HG02642 (cell line): ENCODE measurements at regions not wholly inside any gene's neighbourhood (a gene's known extent, or its start where the extent isn't known, plus 50 kb on each side); places are given as distances from the start of the nearest gene placed in this dataset.

ENCODE experiments used
- ATAC-seq: cut with Tn5 transposase; IDR thresholded peaks from one replicate; pipeline ENCODE4 v1.9.1; 2021; ENCODE audit warnings: mild to moderate bottlenecking; ENCODE audit not compliant: unreplicated experiment, poor library complexity

GRCh38 chr1:39107341-39108290, 81.5 kb downstream of the NDUFS5 start:
- ATAC-seq = no peak

- ATAC-seq = no peak
Observed at GRCh38 chr1:39109644-39110043, 83.5 kb downstream of the NDUFS5 start.

- ATAC-seq = no peak
Observed at GRCh38 chr1:39110325-39110851, 84.2 kb downstream of the NDUFS5 start.

GRCh38 chr1:39110882-39111281, 84.7 kb downstream of the NDUFS5 start:
- no peak for ATAC-seq

GRCh38 chr1:39113109-39113743, 87.1 kb downstream of the NDUFS5 start:
- no peak for ATAC-seq

- no peak for ATAC-seq
Observed at GRCh38 chr1:39115271-39116110, 89.0 kb upstream of the MACF1 start.

GRCh38 chr1:39116116-39116607, 88.3 kb upstream of the MACF1 start:
- ATAC-seq = no peak

- no peak for ATAC-seq
Observed at GRCh38 chr1:39116860-39117728, 87.4 kb upstream of the MACF1 start.

GRCh38 chr1:39117899-39118450, 86.5 kb upstream of the MACF1 start:
- no peak for ATAC-seq

- no peak for ATAC-seq
Observed at GRCh38 chr1:39122056-39122455, 82.4 kb upstream of the MACF1 start.

GRCh38 chr1:39124282-39124681, 80.2 kb upstream of the MACF1 start:
- no peak for ATAC-seq

GRCh38 chr1:39127513-39127912, 77.0 kb upstream of the MACF1 start:
- no peak for ATAC-seq

GRCh38 chr1:39128126-39128525, 76.4 kb upstream of the MACF1 start:
- no peak for ATAC-seq

- no peak for ATAC-seq
Observed at GRCh38 chr1:39128959-39129358, 75.5 kb upstream of the MACF1 start.

GRCh38 chr1:39129514-39129913, 75.0 kb upstream of the MACF1 start:
- no peak for ATAC-seq

- ATAC-seq = no peak
Observed at GRCh38 chr1:39130325-39130724, 74.2 kb upstream of the MACF1 start.

GRCh38 chr1:39131940-39132339, 72.6 kb upstream of the MACF1 start:
- ATAC-seq = no peak

GRCh38 chr1:39132505-39133339, 71.8 kb upstream of the MACF1 start:
- ATAC-seq = no peak
